ENCODE measurements at regions not wholly inside any gene's neighbourhood (a gene's known extent, or its start where the extent isn't known, plus 50 kb on each side); places are given as distances from the start of the nearest gene placed in this dataset.
A peak's percentile ranks its signal among the peaks of the same experiment; 100 is the strongest.

DNA sequence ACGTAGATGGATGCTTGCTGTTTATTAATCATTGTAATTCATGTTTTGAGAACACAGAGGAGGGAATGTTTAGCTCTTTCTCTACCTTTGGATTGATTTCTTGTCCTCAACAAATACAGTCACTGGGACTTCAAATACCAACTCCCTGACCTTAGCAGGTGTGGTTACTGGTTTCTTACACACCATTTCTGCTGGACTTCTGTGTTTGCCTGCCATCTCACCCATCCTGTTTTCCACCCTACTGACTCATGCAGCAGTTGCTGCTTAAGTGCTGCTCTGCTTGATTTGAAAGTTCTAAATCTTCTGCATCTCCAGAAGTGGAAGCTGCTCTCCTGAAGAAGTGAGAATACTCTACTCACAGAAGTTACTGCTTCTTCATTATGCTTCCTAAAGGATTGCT lies 170.3 kb downstream of the ZPLD1 start:
- no peak for DNase-seq

DNA sequence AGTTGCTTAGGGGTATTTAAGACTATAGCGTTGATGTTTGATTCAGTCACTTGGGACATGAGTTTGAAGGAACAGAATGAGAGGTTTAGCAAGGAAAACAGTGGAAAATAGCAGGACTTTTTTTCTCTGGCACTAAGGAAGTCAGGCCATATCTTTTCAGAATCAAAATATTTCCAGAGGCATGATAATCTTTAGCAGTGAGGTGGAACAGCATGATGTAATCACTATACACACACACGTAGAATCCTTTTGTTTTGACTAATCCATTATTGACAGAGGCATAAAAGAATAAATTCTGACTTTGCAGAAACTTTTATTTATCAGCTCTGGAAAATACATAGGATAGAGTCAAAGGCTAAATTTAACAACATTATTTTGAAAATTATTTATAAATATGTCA lies 174.1 kb downstream of the ZPLD1 start:
- DNase-seq, result no peak

DNA sequence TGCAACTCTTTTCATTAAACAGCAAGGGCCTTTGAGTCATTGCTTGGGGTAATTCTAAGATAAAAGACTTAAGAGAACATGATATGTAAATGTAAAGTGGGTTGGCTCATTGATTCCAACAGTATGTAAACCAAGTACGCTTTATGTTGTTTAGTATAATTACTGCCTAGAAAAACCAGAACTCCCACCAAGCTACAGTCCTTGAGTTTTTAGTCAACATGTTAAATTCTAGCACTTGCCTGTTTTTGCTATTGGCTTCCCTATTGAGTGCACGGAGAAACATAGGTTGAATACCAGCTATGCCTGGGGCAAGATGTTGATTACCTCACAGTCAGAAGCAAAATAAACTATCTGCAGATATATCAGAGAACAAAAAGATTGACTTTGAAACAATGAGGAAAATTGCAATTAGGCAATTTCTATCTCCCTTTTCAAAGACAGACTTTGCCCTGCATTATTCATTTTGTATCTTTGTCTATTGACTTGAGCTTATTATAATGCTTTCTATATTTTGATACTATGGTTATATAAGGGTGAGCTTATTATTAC lies 179.3 kb downstream of the ZPLD1 start:
- no peak for DNase-seq

DNA sequence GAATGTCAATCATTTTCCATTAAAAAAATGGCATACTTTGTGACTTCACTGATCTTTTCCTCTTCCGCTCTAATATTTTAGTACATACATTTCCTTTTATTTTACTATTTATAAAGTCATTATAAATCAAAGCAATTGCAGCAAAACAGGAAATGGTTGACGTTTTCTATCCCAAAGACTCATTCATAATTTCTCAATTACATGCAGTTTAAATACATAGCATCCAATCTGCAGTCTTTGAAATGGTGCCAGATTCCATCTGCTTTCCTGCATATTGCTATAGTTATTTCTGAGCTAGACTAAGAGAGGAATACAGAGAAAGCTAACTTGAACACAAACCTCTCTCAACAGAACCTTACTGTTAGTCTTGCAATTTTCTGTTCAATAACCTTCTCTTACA lies 179.8 kb downstream of the ZPLD1 start:
- no peak for DNase-seq

DNA sequence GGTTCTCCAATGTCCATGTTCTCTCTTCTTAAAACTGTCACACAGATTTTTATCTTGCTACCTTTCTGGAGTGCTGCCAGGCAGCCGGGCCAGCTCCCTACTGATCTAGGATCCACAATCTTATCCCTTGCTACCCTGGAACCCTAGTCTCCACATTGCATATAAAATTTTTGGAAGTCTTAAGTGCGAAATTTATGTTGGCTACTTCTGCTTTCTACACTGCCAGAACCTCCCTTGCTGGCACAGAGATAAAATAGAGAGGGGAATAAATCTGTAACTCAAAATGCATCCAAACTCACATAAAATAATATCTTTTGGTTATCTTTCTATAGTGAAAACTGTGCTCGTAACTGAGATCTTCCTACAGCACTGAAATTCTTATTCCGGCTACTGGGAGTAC lies 182.6 kb downstream of the ZPLD1 start:
- DNase-seq, result no peak

DNA sequence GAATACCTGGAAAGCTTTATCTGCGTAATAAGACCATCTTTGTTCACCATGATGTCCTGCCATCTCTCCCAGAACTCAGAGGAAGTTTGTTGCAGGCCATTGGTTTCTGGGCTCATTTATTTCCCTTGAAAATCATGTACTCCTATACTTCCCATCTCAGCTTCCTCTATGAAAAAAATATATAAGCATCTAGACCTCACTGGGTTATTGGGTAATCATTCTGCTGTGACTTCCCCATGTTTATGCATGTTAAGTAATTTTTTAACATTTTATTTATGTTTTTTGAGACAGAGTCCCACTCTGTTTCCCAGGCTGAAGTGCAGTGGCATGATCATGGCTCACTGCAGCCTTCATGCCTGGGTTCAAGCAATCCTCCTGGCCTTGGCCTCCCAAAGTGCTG lies 184.5 kb downstream of the ZPLD1 start:
- DNase-seq, result no peak

DNA sequence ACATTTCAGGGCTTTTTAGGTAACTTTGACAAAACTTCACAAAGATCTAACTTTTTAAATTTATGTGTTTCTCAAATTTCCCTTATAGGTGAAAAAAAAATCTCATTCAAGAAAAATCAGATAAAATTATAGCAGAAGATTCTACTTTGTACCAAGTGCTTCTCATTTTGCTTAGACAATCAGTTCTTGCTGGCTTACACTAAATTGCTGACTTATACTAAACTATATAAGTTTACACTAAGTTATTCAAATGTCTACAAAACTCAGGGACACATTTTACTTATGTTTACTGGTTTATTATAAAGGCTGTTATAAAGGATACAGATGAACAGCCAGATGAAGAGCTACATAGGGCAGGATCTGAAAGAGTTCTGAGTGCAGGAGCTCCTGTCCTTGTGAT lies 195.1 kb downstream of the ZPLD1 start:
- no peak for DNase-seq

DNA sequence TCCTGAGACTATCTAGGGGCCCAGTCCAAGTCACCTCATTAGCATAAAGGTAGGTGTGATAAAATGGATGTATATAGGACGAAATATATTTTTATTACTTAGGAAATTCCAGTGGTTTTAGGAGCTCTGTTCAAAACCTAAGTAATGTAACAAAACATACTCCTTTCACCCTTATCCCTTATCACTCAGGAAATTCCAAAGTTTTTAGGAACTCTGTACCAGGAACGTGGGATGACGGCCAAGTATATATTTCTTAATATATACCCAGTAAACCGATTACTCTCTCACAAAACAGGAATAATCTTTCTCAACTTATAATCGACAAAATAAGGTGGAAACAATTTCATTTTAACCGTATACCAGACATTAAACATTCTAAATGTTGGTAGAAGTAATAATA lies 195.7 kb downstream of the ZPLD1 start:
- DNase-seq, result no peak

DNA sequence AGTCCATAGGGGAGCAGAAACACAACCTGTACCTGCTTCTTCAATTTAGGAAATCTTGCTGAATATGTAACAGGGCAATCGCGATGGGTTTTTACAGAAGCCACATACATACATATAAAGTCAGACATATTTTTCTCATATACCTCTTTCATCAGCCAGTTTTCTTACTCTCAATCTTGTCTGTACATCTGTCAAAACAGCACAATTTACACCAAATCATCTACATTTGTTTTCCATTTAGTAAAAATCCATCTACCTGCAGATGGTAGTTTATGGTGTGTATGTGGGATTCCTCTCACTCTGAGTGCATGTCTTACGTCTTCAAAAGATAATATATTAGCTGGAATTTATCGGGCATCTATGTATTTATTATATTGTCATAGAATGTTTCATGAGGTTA lies 208.7 kb downstream of the ZPLD1 start:
- DNase-seq, result no peak

DNA sequence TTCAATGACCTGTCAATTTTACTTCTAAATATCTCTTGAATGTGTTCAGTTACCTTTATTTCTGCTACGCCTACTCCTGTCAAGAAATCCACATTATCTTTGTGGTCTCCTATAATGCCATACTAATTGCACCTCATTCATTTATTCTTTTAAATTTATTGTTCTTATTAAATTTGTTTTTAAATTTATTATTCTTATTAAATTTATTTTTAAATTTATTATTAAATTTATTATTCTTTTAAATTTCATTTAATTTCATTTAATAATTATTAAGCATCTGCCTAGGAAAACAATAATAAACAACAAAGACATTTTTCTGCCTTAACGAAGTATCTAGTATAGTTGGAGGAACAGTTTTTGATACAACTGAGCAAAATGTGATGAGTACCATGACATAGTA lies 211.7 kb downstream of the ZPLD1 start:
- DNase-seq, result no peak

DNA sequence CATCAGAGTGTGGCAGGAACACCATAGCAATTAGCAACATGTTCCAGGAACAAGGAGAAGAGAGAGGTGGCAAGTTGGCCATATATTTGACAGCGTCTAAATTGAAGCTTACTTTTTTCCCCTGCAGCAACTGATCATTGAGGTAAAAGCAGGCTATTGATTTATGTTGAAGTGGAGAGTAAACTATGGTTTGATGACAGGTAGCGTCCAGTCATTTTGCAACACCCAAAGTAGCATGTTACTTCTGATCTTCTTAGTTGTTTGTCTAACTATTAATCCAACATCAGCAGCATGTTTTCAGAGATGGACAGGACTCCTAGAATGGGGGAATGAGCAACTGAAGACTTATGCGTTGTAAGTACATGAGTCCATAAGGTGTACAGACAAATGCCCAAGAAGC lies 225.8 kb downstream of the ZPLD1 start:
- no peak for DNase-seq

DNA sequence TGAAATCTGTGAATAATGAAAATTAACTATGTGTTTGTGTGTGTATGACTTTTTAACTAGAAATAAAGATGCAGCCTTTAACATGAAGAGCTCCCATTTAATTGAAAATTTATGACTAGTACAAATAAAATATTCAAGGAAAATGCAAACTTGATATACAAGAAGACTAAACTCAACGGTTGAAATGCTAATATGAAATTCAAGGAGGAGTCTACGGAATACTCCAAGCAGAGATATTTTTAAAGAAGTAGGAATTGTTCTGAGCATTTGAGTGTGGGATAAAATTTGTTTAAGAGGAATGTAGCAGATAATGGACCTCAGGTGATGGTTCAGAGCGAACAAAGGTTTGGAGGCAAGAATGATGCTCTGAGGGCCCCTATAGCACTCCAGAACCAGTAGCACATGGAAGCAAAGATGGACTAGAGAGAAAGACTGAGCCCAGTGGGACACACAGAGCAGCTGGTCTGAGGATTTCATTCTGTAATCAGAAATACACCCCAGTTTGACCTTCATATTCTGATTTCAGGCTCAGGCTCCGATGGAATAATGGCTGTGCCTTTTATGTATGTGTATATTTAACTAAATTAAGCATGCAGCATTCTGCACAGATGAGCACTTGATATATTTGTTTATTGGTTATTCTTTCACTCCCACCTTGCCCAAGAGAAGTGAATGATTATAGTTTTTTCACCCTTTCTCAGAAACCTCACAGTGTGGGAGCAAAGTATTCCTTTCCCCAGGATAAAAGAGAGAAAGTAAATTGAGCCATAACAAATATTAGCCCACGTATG lies 227.1 kb downstream of the ZPLD1 start:
- DNase-seq, result no peak

DNA sequence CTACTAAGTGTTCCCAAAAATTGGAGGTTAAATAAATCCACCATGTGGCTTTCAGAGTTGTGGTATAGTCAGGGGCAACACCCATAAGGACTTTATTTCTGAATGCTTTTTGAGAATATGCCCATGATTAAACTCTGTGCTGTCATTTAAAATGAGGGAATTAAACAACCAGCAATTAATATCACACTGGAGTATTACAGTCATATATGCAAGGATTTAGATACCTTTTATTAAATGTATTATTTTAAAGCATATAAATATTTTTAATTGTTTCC lies 227.6 kb downstream of the ZPLD1 start:
- DNase-seq, result no peak

DNA sequence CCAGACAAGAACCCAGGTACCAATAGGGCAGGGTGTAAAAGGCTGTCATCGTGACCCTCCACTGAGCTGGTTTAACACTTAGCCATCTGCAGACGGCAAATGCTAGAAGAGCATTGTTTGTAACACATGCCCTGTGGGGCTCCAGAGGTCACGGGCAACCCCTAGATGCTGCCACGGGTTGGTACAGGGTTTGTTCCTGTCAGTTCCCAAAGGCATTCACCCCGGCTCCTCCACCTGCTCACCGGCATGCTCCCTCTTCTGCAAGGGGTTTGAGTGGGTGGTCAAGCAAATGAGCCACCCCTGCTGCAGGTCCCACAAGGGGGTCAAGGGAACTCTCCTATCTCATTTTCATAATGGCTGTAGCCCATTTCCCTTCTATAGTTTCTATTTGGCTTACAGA lies 229.3 kb downstream of the ZPLD1 start:
- no peak for DNase-seq

DNA sequence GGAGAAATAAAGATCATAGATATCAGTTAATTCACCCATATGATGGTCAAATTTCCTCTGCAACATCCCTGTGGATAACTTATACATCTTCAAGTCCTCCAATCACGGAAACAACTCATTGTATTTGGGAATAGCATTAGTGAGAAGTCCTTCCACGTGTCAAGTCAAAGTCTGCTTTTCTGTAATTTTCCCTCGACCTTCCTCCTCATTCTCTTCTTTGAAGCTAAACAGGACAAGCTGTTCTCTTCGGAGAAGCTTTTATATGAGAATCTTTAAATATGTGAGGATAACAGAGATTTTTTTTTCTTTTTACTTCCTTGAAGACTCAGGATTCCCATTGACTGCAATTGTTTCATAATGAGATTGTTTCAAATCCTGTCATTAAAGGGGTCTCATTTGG lies 230.4 kb downstream of the ZPLD1 start:
- no peak for DNase-seq

DNA sequence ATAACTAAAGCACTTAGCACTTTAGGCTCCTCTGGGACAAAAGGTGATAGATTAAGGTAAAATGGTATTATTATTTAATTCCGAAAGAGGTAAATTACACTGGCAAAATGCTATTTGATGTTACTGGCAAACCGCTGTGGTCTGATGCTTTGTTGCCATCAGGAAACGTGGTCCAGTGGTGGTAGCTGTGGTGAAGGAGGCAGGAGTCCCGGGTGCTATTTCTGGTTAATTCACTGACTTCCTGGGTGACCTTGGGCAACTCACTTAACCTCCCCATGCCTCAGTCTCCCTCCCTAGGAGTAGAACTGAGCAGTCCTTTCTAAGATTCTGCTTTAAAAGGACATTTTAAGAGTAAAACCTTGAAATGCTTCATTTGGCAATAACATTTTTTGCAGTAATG lies 233.4 kb downstream of the ZPLD1 start:
- DNase-seq, result no peak

DNA sequence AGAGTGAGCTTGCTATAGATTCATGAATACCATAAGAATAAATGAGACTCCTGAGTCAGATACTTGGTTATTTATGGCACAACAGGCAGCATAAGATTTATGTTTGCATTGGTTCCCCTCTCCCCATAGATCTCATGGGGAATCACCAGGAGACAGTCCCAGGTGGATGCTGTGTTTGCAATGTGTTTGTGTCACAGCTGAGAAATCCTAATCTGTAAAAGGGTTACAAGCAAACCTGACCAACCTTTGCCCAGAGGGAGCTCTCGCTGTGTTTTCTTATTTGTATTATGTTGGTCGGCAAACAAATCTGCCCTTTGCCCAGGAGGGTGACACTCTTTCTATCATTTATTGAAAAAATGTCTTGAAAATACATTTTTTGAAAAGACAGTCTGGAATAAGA lies 236.2 kb downstream of the ZPLD1 start:
- no peak for DNase-seq

DNA sequence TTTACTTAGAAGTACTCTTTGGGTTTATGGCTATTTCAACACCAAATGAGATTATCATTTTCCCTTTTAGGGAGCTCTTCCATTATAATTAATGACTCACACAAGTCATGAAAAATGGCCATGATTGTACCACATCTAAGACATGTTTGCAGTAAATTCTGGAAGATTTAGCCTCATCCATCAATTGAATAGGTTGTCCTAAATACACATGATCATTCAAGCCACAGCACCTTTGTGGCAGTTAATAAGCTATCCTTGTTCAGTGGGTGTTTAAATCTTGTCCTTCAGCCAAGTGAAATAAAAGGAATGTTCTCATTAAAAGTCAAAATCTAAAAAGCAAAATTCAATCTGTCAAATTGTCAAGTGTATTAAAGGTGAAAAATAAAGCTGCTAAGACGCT lies 237.5 kb downstream of the ZPLD1 start:
- DNase-seq, result no peak

DNA sequence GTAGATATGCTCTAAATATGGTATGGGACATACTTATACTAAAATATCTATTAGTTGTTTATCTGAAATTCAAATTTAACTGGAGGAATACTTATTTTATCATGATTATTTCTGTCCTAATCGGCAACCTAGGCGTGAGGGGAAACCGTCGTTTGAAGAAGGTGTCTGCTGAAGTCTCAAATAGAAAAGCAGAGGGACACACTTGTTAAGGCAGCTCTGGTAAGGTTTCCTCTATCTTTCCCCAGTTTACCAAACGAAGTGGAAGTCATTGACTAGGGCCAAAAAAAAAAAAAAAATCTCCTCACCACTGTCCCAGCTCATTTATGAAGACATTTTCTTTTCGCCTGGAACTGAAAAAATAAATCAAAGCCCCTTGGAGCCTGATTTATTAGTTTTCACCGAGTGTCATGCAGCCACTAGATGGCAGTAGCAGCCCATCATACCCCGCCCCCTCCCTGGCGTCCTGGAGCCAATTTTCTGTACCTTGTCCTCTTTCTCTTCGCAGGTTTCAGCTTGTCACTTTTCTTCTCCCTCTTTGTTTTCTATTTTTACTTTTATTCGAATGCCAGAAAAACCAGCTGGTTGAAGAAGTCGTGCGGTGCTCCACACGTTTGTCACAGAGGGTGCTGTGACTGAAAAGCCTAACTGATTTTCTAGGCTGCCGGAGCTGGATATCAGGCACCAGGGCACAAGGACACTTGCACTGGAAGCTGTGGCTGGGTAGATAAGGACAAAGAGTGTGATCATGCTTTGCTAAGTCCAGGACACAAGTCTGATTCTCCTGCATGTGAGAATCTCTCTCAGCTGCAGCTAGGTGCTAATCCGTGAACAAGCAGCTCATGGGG lies 238.7 kb downstream of the ZPLD1 start:
- DNase-seq, result peak; percentile 60

DNA sequence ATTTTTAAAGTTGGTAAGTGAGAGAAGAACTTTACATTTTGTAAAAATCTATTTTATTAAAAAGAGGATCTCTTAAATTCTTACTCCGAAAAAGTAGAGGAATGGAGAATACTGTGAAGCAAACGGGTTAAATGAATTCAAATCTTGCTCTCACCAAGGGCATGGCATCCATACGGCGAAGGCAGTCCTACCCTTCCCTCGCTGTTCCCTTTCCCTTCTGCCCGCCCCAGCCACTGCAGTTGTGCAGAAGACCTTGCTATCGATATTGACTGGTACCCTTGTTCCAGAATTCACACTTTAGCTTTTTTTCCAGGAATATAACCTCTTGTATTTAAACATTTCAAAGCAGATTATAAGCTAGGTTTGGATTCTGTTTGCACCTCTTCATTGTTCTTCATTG lies 239.5 kb downstream of the ZPLD1 start:
- no peak for DNase-seq

DNA sequence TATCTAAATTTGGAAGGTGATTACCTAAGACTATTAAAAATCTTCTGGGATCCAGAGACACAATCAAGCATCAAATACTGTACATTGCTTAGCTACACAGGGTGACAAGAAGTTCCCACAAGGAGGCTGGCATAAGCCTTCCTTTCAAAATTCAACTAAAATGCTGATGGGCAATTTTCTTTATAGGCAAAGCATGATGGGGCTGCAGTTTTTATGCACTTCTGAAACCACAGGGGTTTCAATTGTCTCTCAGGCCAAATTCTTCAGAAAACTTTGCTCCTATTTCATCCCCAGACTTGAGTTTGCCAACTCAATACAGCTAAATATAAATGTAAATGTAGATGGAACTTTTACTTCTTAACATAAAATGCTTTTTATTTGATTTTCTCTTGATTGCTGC lies 241.6 kb downstream of the ZPLD1 start:
- DNase-seq, result no peak

DNA sequence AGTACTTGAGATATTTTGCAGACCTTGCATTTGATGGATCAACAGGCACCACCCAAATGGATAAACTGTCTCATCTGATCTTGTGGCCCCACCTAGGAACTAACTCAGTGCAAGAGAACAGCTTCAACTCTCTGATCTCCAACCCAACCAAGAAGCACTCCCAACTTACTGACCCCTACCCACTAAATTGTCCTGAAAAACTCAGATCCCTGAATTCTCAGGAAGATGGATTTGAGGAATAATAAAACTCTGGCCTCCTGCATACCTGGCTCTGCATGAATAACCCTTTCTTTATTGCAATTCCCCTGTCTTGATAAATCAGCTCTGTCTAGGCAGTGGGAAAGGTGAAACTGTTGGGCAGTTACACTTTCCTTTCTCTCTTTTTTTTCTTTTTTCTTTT lies 247.9 kb downstream of the ZPLD1 start:
- no peak for DNase-seq

DNA sequence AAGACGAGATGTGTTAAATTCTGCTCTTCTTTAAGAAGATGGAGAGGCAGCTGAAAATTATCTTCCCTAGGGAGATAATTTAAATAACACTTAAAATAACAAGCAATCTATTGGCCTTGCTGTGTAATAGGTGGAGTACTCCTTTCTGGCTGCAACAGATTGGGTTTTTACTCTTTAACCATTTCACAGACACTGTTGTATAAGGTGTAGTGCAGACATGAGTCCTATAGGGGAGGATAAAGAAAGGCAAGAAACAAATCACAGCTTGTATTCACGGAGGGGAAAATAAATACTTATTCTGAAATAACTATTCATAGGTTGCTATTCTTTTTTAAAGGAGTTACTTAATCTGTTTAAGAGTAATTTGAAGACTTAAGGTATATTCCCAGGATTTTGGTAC lies 252.0 kb downstream of the ZPLD1 start:
- DNase-seq, result no peak

DNA sequence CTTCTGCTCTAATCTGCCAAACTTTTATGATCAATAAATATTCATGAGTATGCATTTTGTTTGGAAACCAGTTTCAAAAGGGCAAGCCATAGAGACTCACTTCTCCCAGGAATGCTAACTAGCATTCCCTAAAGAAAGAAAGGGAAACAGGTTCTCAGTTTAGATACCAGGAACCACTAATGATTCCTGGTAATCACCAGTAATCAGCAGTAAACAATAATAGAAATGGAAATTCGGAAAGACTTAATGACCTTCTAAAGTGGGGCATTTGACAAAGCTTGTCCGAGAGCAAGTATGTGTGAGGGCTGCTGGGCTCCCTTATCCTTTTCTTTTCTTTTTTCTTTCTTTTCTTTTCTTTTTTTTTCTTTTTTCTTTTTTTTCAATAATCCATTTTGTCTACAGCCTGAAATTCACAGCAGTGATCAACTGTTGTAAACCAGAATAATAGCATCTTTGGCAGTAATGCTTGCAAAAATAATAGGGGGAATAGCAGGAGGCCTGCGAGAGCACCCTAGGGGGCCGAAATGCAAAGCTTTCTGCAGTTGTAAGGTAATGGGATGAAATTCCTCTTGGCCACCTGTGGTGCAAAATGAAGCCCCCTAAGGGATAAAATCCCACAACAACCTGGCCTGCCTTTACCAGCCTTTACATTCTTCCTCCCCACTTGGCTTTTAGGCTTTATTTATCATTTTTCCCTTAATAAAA lies 253.2 kb downstream of the ZPLD1 start:
- no peak for DNase-seq
